Activated CD8-positive, alpha-beta memory T cell treated with anti-CD3 and anti-CD28 coated beads for 24 hours (primary cell): ENCODE measurements at regions not wholly inside any gene's neighbourhood (a gene's known extent, or its start where the extent isn't known, plus 50 kb on each side); places are given as distances from the start of the nearest gene placed in this dataset.

Experiments
- DNase-seq: peaks from one replicate; pipeline ENCODE4 v3.0.0-alpha.2; 2020

DNA sequence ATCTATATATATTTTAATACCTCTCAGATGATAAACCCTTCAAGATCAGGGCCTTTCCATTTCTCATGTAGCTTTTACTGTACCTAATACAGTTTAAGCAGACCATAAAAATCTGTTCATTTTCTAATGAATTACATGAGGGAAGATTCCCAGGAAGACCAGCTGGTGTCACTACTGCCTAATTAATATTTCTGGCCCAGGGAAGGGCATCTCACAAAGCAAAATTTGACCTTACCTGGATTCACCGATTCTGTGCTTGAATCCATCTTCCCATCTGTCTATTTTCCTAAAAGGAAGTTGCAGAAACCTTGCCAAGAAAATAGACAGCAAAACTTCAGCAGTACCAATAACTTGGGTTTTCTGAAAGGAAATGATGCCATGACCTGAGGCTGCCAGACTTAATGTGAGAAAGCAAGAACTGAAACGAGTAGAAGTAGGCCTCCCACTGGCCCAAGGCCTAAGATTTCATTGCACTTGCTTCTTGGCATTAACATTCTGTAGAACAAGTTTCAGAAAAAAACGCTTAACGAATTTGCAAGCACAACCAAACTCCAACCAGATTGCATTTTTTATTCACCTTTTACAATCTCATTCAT, 83.0 kb upstream of the GLIS3 start:
- no peak for DNase-seq

DNA sequence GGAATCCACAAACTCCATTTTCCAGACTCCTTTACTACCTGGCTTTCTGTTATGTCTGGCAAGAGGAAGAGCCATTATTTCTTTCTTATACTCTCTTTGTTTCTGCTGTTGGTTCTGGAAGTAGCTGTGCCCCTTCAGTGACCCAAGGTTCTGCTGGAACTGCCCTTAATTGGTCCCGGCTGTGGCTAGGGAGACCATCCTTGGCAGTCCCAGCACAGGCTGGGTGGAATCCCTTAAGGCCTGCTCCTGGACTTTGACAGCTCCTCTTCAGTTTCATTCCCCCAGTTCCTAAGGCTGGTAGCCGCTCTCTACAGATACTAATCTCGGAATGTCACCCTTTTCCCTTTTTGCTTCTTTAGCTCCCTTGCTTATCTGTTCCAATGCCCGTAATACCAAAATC, 81.9 kb upstream of the GLIS3 start:
- DNase-seq = no peak

DNA sequence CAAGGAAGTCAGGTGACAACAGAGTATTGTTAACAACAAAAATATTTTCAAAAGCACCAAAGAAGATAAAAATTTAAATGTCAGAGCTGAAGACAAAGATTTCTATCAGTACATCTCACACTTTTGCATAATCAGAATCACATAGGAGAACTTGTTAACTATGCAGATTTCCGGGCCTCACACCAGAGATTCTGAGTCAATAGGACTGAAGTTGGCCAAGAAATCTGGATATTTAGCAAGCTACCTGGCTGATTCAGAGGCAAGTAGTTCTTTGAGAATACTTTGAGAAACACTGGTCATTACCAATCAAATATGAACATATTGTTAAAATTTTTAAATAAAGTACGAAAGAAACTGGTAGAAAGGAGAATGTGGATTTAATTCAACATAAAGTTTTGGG, 80.5 kb upstream of the GLIS3 start:
- no peak for DNase-seq

DNA sequence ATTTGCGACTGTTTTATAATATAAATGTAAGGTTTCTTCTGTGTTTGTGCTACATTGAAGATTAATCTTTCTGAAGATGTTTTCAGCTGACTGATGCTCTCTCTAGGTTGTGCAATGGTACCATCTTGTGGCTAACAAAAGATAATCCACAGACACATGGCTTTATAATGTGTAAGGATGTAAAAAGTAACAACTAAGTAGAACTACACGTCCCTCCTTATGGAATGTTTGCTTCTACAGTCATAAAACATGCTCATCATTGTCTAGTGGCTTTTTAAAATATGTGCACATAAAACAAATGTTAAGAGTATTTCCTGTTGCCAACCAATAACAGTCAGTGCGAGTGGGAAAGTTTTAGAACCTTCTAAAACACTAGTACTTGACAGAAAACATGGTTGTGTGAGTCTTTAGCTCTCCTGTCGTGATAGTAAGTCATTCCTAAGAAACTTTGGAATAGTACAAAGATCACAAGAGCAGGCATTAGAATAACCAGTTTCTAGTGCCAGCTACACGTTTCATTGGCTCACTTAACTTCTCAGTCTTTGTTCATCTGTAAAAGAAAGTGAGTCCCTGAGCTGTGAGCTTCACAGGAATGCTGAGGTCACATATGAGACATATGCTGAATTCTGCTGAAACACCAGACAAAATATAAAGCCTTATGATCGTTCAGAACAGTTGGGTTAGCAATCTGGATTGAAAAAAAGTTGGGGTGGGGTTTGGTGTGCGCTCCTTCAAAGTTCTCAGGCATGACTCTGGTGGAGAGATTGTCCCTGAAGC, 75.7 kb upstream of the GLIS3 start:
- DNase-seq = no peak

DNA sequence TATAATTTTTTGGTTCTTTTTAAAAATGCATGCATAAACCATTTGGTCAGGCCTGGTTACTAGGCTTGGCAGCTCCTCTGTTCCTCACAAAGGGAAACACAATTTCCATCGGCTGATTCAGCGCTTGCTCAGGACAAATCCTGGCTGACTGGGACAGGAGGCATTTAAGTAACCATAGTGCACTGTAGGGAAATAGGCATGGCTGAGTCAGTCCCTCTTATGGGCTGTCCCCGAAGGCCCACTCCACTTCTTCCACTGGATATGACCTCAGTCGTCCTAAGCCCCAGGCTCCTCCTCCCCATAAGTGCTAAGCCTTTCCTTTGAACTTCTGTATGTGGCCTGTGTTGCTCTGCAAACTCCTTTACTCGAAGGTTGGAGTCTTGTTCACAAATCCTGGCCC, 71.2 kb upstream of the GLIS3 start:
- no peak for DNase-seq

DNA sequence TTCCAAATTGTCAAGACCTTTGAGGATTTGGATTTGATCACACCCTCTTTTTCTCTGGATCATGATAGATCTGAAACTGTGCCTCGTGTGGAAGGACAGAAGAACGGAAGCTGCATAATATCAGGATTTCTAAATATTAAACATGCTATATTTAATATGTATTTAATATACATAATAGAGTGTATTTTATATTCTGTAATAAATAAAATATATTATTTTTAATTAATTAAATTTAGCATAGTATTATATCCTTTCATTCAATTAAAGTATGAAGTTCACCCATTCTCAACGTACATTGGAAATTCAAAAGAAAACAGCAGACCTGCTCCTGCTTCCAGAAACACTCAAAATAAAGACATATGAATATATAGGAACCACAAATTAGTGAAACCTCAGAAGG, 70.6 kb upstream of the GLIS3 start:
- DNase-seq = no peak

DNA sequence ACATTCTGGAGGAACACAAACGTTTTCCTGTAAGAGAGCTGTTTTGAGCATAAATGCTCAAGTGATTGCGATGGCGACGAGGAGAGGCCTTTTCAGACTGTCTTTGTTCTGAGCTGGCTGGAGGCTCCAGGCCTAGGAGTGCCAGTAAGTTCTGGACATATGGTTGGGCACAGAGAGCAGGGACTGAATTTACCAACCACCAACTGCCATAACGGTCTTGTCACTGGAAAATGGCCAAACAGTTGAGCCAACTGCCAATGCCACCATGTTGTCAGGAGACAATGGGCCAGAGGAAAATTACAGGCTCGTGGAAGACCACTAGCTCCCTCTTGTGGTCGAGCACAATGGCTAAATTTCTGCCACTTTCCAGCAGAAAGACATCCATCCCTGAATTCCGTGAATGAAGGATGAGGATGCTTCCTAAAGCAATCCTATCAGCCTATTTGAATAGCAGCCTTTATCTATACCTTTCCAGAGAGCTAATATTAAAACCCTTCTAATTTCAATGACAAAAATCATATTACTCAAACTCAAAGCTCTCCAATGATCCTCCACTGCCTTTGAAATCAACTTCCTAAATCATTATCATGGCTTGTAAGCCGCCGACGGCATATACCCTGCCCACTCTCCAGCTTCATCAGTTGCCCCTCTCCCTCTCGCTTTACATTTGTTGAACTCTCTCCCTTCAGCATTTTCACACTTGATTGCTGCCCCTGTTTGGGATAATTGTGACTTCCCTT, 66.9 kb upstream of the GLIS3 start:
- DNase-seq = peak; percentile 66

DNA sequence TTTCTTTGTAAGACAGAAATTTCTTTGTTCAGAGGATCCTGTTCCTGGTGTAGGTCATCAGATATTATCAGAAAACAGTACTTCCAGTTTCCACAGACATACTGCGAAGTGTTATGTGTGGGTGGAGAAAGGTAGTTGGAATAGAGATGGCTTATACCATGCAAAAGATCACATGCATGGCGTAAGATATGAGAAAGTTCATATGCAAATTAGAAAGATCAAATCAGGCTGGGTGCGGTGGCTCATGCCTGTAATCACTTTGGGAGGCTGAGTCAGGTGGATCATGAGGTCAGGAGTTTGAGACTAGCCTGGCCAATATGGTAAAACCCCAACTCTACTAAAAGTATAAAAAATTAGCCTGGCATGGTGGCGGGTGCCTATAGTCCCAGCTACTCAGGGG, 65.2 kb upstream of the GLIS3 start:
- DNase-seq = no peak

DNA sequence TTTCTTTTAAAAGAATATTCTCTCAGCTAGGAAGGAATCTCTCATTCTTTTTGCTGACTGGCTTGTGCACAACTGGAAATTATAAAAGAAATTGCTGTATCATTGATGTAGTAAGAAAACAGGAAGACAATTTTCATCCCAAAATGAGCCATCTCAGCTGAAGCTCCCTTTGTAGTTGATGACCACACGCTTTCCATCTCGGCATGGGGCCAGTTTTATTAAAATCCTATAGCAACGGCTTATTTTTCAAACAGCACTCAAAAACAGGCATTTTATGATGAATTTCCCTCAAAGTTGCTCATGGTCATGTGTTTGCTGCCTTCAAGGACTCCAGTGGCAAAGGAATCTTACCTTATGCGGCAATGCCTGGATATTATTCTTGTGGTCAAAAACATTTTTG, 62.4 kb upstream of the GLIS3 start:
- DNase-seq = no peak

DNA sequence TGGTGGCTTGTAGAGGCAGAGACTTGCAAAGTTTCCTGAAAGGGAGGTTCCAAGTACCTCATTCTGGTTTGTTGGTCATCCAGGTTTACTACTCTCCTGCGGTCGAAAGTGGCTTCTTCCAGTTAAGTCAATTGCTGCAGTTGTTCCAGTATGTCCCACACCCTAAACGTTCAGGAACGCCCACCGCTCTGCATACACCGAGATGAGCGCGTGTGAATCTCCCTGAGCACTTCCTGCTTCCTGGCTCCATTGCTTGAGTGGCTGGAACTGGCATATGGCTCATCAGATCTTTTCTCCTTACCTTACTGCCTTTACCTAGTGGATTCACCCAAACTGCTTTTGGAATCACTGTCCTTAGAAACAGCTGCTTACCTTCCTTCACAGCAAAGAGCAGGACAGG, 59.1 kb upstream of the GLIS3 start:
- DNase-seq = no peak

DNA sequence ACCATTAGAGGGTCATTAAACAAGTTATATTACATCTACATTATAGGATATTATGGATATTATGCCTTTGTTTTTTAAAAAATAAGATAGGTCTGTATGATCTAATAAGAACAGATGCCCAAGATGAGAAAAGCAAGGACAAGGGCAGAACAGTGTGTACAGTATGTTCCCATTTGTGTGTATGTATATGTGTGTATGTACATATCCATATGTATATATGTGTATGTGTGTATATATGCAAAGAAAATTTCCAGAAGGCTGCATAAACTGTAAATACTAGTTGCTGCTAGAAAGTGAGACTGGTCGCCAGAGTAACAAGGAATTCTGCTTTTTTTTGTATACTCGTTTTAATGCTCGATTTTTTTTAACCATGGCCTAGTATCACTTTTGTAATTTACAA, 58.1 kb upstream of the GLIS3 start:
- no peak for DNase-seq

DNA sequence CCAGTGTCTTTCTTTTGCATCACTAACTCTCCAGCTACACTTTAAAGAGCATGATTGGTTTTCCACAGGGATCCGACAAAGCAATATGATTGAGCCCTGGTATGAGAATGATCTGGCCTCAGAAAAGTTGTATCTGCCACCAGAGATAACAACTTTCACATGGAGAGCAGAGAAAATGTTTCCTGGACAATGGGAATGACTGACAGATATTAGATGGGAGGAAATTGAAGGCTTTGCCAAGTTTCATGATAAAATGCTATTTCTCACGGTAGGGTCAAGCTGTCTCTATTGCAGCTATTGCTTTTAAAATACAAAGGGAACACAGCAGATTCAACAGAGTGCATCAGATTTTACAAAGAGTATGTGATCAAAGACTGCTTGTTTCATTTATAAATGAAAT, 56.4 kb upstream of the GLIS3 start:
- no peak for DNase-seq

DNA sequence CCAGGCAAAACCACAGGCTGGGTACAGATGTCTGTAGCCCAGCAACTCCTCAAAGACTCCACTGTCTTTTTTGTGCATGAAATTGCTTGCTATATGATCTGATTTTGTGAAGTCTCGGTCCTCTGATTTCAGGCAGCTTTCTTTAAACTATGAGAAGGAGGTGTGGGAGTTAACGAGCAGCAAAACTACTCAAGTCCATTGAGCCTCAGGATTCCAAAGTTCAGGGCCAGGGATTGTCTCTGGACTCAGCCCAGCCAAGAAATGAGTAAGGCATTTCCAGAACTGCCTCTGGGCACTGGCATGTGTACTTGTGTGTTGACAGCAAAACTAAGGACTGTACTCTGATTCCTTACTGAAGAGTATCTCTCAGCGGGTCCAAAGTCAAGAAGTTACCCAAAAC, 53.4 kb upstream of the GLIS3 start:
- DNase-seq = no peak

DNA sequence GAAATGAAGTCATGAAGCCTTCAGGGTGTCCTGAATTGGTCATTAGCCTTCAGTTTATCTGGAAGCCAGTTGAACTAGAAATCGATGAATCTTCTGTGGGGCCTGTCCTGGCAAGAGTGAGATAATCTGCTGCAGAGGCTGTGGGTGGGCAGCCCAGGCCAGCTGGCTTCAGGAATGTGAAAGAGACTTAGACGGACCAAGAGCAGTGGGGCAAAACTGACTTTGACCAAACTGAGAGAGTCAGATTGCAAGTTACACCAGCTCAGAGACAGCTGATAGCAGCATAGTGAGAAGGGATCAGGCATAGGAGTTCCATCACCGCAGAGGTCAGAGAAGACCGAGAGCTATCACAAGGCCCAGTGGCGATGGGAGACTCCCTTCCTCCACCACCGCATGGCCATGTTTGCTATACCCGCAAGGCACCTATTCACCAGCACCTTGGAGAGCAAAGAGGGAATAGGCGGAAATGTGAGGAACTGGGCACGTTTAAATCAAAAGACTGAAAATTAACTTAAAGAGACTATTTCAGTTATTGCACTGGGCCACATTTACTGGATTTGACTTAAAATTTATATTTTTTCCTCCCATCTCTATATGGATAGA, 50.0 kb upstream of the GLIS3 start:
- no peak for DNase-seq
